ENCODE measurements at regions not wholly inside any gene's neighbourhood (a gene's known extent, or its start where the extent isn't known, plus 50 kb on each side); places are given as distances from the start of the nearest gene placed in this dataset.

DNA sequence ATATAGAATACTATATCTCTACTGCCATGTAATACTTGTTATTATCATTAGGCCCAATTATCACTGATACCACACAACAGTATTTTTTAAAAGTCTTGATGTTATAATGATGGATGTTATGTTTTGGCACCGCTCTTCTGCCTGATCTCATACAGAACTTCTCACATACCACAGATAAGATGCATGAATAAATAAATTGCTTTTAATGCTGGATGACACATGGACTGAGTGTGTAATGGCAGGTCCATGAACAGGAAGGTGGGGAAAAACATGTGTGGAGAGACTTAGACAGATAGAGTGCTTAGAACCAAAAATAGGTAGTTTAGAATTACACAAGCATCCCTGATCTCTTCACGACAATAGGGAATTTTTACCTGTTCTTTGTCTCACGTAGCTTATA, 258.4 kb upstream of the MARCKS start:
- peaks cover 10% of the 10 kb centered on the region for H3K4me1 ChIP-seq (ENCODE audit: control insufficient read depth, insufficient read depth, low read length, poor library complexity, severe bottlenecking)
- no peaks in the 10 kb centered on the region for H3K9me3 ChIP-seq (ENCODE audit: control insufficient read depth, low read length)
- WGBS, 2 experiments (ENCODE audit: insufficient coverage in 2 of 2), result 90 to 100% methylated on average over 2 of the region's 3 CpGs
- H3K4me3 ChIP-seq (ENCODE audit: extremely low read depth, insufficient read depth, low read length, poor library complexity, severe bottlenecking), result no peak overlapping the region
- H3K27ac ChIP-seq (ENCODE audit: low read depth, low read length, severe bottlenecking), result peak overlapping the region; percentile 62
- no peaks in the 10 kb centered on the region for H3K36me3 ChIP-seq (ENCODE audit: control insufficient read depth, insufficient read depth, low read length)

GRCh38 chr6:113599444-113599843, 257.7 kb upstream of the MARCKS start:
- H3K4me3 ChIP-seq (ENCODE audit: extremely low read depth, insufficient read depth, low read length, poor library complexity, severe bottlenecking), result no peak overlapping the region
- H3K27ac ChIP-seq (ENCODE audit: low read depth, low read length, severe bottlenecking), result peak overlapping the region; percentile 62
- peaks cover 10% of the 10 kb centered on the region for H3K4me1 ChIP-seq (ENCODE audit: control insufficient read depth, insufficient read depth, low read length, poor library complexity, severe bottlenecking)
- H3K36me3 ChIP-seq (ENCODE audit: control insufficient read depth, insufficient read depth, low read length), result no peaks in the 10 kb centered on the region
- no peaks in the 10 kb centered on the region for H3K9me3 ChIP-seq (ENCODE audit: control insufficient read depth, low read length)

- Histone ChIP-seq H3K4me3 (ENCODE audit: extremely low read depth, insufficient read depth, low read length, poor library complexity, severe bottlenecking) (no peak overlapping the region), H3K4me1 (ENCODE audit: control insufficient read depth, insufficient read depth, low read length, poor library complexity, severe bottlenecking) (peaks cover 10% of the 10 kb centered on the region), H3K36me3 (ENCODE audit: control insufficient read depth, insufficient read depth, low read length) (no peaks in the 10 kb centered on the region), H3K27ac (ENCODE audit: low read depth, low read length, severe bottlenecking) (no peak overlapping the region), H3K9me3 (ENCODE audit: control insufficient read depth, low read length) (no peaks in the 10 kb centered on the region)
- WGBS, 2 experiments (ENCODE audit: insufficient coverage in 2 of 2), result no CpG with 5 or more reads among the region's 2 CpGs
Measured at GRCh38 chr6:113600551-113601339, 256.4 kb upstream of the MARCKS start.

DNA sequence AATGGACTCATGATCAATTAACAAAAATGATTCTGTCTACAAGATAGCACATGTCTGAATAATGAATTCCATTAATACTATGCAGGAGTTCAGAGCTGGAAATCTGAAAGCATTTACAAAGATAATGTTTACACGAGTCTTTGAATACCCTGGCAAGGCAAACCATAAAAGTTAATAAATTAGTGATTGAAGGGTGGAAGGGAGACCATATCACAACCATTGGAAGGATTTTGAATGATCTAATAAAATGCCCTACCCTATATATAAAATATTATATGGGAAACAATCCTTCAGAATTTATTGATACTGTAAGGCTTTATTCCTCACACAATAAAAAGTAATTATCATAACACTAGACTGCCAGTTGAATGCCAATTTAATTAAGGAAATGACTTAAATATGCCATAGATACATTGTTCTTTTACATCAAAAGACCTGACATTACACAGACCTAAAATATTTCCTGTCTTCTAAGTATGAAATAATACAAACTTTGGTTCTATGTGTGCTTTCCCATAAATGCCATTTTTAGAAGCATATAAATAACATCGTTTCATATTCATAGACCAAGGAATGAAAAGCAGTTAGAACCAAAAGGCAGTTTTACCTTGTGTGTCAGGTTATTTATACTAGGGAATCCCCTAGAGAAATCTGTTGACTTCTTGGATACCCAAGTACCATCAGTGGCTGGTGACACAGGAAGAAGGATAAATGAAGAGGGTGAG, 249.2 kb upstream of the MARCKS start:
- Histone ChIP-seq H3K4me3 (ENCODE audit: extremely low read depth, insufficient read depth, low read length, poor library complexity, severe bottlenecking) (no peak overlapping the region), H3K4me1 (ENCODE audit: control insufficient read depth, insufficient read depth, low read length, poor library complexity, severe bottlenecking) (no peaks in the 10 kb centered on the region)
- WGBS, 2 experiments (ENCODE audit: insufficient coverage in 2 of 2), result 100% methylated on average over 1 of the region's 2 CpGs; no CpG with 5 or more reads in 1 of the 2 experiments

DNA sequence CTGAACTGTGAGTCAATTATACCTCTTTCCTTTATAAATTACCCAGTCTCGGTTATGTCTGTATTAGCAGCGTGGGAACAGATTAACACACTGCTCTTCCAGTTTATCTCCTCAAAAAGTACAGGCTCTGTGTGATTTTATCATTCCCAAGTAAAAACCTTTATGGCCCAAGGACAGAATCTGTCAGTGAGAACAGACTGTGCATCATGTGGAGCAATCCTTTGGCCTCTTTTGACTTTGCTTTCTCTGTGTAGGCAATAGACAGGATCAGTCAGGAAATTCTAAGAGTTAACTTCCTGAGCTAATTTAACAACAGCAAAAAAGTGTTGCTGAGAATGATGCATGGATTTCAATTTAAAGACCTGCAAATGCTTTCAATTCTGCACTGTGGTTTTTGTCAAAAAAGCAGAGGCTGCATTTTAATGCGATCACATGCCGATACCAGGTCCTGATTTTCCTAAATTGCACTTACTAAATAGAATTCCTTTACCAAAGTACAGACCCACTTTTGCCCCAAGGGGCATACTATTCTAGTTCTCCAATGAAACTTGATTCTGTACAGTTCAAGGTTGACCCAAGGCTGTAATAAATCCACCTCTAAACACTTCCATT, 246.7 kb upstream of the MARCKS start:
- Histone ChIP-seq H3K9me3 (ENCODE audit: control insufficient read depth, low read length) (no peaks in the 10 kb centered on the region), H3K36me3 (ENCODE audit: control insufficient read depth, insufficient read depth, low read length) (no peaks in the 10 kb centered on the region), H3K27ac (ENCODE audit: low read depth, low read length, severe bottlenecking) (no peak overlapping the region), H3K4me1 (ENCODE audit: control insufficient read depth, insufficient read depth, low read length, poor library complexity, severe bottlenecking) (no peaks in the 10 kb centered on the region), H3K4me3 (ENCODE audit: extremely low read depth, insufficient read depth, low read length, poor library complexity, severe bottlenecking) (no peak overlapping the region)
- WGBS, 2 experiments (ENCODE audit: insufficient coverage in 2 of 2), result 98 to 100% methylated on average over 3 to 4 of the region's 4 CpGs

More for the DNA sequence above, 249.2 kb upstream of the MARCKS start:
- H3K36me3 ChIP-seq (ENCODE audit: control insufficient read depth, insufficient read depth, low read length), result no peaks in the 10 kb centered on the region
- H3K27ac ChIP-seq (ENCODE audit: low read depth, low read length, severe bottlenecking), result no peak overlapping the region
- H3K9me3 ChIP-seq (ENCODE audit: control insufficient read depth, low read length), result no peaks in the 10 kb centered on the region

GRCh38 chr6:113616701-113617274, 240.4 kb upstream of the MARCKS start:
- Histone ChIP-seq H3K4me3 (ENCODE audit: extremely low read depth, insufficient read depth, low read length, poor library complexity, severe bottlenecking) (no peak overlapping the region), H3K36me3 (ENCODE audit: control insufficient read depth, insufficient read depth, low read length) (no peaks in the 10 kb centered on the region), H3K27ac (ENCODE audit: low read depth, low read length, severe bottlenecking) (no peak overlapping the region), H3K9me3 (ENCODE audit: control insufficient read depth, low read length) (no peaks in the 10 kb centered on the region), H3K4me1 (ENCODE audit: control insufficient read depth, insufficient read depth, low read length, poor library complexity, severe bottlenecking) (no peaks in the 10 kb centered on the region)
- 100% methylated on average over 1 to 3 of the region's 5 CpGs for WGBS, 2 experiments (ENCODE audit: insufficient coverage in 2 of 2)

- no peak overlapping the region for H3K27ac ChIP-seq (ENCODE audit: low read depth, low read length, severe bottlenecking)
- H3K36me3 ChIP-seq (ENCODE audit: control insufficient read depth, insufficient read depth, low read length), result no peaks in the 10 kb centered on the region
- H3K9me3 ChIP-seq (ENCODE audit: control insufficient read depth, low read length), result no peaks in the 10 kb centered on the region
- WGBS, 2 experiments (ENCODE audit: insufficient coverage in 2 of 2), result 67% methylated on average over 1 of the region's 4 CpGs; no CpG with 5 or more reads in 1 of the 2 experiments
- H3K4me1 ChIP-seq (ENCODE audit: control insufficient read depth, insufficient read depth, low read length, poor library complexity, severe bottlenecking), result no peaks in the 10 kb centered on the region
- no peak overlapping the region for H3K4me3 ChIP-seq (ENCODE audit: extremely low read depth, insufficient read depth, low read length, poor library complexity, severe bottlenecking)
Measured at GRCh38 chr6:113619077-113619476, 238.1 kb upstream of the MARCKS start.

GRCh38 chr6:113620386-113620785, 236.8 kb upstream of the MARCKS start:
- H3K27ac ChIP-seq (ENCODE audit: low read depth, low read length, severe bottlenecking), result no peak overlapping the region
- no peaks in the 10 kb centered on the region for H3K36me3 ChIP-seq (ENCODE audit: control insufficient read depth, insufficient read depth, low read length)
- WGBS, 2 experiments (ENCODE audit: insufficient coverage in 2 of 2), result 40% methylated on average over 1 of the region's 2 CpGs; no CpG with 5 or more reads in 1 of the 2 experiments
- no peaks in the 10 kb centered on the region for H3K4me1 ChIP-seq (ENCODE audit: control insufficient read depth, insufficient read depth, low read length, poor library complexity, severe bottlenecking)
- H3K9me3 ChIP-seq (ENCODE audit: control insufficient read depth, low read length), result no peaks in the 10 kb centered on the region
- H3K4me3 ChIP-seq (ENCODE audit: extremely low read depth, insufficient read depth, low read length, poor library complexity, severe bottlenecking), result no peak overlapping the region

GRCh38 chr6:113622254-113622653, 234.9 kb upstream of the MARCKS start:
- no peaks in the 10 kb centered on the region for H3K4me1 ChIP-seq (ENCODE audit: control insufficient read depth, insufficient read depth, low read length, poor library complexity, severe bottlenecking)
- WGBS, 2 experiments (ENCODE audit: insufficient coverage in 2 of 2), result 50 to 72% methylated on average over 2 to 4 of the region's 5 CpGs
- H3K9me3 ChIP-seq (ENCODE audit: control insufficient read depth, low read length), result no peaks in the 10 kb centered on the region
- H3K27ac ChIP-seq (ENCODE audit: low read depth, low read length, severe bottlenecking), result no peak overlapping the region
- H3K36me3 ChIP-seq (ENCODE audit: control insufficient read depth, insufficient read depth, low read length), result no peaks in the 10 kb centered on the region
- no peak overlapping the region for H3K4me3 ChIP-seq (ENCODE audit: extremely low read depth, insufficient read depth, low read length, poor library complexity, severe bottlenecking)

DNA sequence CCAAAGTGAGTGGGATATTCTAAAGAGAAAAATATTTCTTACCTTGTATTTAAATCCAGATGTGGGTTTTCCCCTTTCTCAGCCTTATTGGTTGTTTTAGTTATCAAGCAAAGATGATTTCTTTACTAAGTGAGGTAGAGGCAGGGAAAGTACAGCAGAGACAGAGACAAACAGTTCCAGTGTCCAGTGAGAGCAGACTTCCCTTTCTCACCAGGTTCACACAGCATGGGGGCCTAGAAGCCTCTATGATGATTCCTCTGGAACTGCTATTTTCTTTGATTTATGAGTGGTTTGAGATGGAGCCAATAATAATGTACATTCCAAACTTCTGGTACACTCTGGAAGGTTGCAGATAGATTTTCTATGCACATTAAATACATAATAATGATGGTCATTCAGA, 234.0 kb upstream of the MARCKS start:
- Histone ChIP-seq H3K4me3 (ENCODE audit: extremely low read depth, insufficient read depth, low read length, poor library complexity, severe bottlenecking) (no peak overlapping the region), H3K9me3 (ENCODE audit: control insufficient read depth, low read length) (no peaks in the 10 kb centered on the region), H3K4me1 (ENCODE audit: control insufficient read depth, insufficient read depth, low read length, poor library complexity, severe bottlenecking) (no peaks in the 10 kb centered on the region), H3K36me3 (ENCODE audit: control insufficient read depth, insufficient read depth, low read length) (no peaks in the 10 kb centered on the region), H3K27ac (ENCODE audit: low read depth, low read length, severe bottlenecking) (no peak overlapping the region)
